ENCODE measurements at regions not wholly inside any gene's neighbourhood (a gene's known extent, or its start where the extent isn't known, plus 50 kb on each side); places are given as distances from the start of the nearest gene placed in this dataset.

- DNase-seq, result no peak
Observed at GRCh38 chr13:26822146-26822545, 61.6 kb upstream of the GPR12 start.

DNA sequence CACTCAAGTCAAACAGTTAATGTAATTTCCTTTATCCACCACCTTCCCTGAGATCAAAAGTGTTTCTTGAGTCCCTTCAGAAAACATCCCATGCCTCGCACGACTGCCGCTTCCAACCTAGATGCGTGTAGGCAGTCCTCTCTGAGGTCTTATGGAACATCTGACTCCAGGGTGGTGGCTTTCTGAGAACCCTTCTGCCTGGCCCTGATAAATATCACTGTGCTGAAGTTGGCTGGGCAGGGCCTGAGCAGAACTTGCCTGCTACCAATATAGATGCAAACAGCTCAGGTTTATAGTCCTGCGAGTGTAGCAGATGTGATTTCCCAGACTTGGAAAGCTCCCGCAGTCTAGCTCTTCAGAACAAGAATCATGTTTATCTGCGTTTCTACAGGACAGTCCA is 61.1 kb upstream of the GPR12 start:
- DNase-seq, result no peak

GRCh38 chr13:26820871-26821270 is 60.3 kb upstream of the GPR12 start:
- no peak for DNase-seq

DNA sequence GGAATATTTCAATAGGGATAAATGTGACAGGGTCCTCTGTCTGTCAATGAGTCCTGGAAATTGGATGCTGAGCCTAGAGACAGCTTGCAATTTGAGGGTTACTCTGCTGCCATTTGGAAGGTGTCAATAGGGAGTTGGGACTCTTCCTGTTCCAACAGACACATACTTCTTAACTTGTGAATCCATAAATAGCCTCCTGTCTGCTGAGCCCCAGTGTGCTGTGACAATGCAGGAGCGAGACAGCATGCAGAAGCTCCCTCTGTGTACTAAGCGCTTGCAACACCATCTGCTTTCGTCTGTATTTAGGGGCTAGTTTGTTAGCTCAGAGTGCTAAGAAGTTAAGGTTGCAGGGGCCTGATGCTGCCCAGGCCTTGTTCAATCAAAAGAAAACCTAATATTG is 58.5 kb upstream of the GPR12 start:
- DNase-seq, result no peak

- no peak for DNase-seq
Observed at GRCh38 chr13:26816881-26817280, 56.3 kb upstream of the GPR12 start.

DNA sequence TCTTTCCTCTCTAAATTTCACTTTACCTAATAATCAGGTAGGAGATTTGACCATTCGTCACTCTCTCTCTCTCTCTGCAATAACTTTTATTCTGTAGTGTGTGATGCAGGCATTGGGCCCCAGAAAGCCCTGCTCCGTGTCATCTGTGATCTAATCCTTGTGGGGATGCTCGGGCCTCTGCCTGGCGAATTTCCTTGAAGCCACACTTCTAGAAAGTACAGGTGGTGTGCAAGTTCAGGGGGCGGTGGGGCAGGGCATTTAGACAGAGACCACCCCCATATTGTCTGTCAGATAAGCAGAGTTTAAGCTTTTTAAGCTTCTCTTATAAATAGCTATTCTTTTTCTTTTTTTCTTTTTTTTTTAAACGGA is 53.4 kb upstream of the GPR12 start:
- DNase-seq, result no peak

GRCh38 chr13:26813321-26813979 is 52.9 kb upstream of the GPR12 start:
- DNase-seq, result no peak

DNA sequence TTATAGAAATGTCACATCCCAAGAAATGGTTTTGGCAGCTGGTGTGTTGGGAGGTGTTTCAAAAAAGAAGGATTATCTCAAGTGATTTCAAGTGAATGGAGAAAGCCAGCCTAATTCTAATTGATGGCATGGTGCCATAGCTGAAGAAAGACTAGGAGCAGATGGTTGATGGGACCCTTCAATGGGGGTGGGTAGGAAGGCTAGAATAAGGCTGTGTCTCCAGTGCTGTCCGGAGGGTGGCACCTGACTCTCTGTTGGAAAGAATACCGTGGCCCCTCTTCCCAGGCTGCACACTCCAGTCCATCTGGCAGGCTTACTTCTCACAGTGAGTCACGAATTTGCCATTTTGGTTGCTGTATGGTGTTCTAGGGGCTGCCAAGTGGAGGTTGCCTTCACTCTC is 51.0 kb upstream of the GPR12 start:
- no peak for DNase-seq
